IMR-90 (cell line): ENCODE measurements at regions not wholly inside any gene's neighbourhood (a gene's known extent, or its start where the extent isn't known, plus 50 kb on each side); places are given as distances from the start of the nearest gene placed in this dataset.

Source experiments
- ATAC-seq: fragments of 200-7000 bp; cut with Tn5 transposase; 2 replicates; pipeline ENCODE4 v1.9.1; 2020; ENCODE audit warnings: low read depth, mild to moderate bottlenecking, moderate library complexity
- BruUV-seq: library from RNA; stranded (reverse); fragments of 400-500 nt; replicated peaks from 2 replicates; lab custom pipeline; 2021; lab: Mats Ljungman, UMichigan
- CTCF ChIA-PET: fragments of 300-600 bp; formaldehyde crosslinking; extraction: SDS; loops from one replicate; lab custom pipeline; 2021; ENCODE audit warnings: antibody characterized with exemption; lab: Yijun Ruan, JAX
- POLR2A ChIA-PET: fragments of 300-600 bp; sonication (Branson Sonifier 250); formaldehyde crosslinking; loops from one replicate; lab custom pipeline; 2022; ENCODE audit warnings: antibody characterized with exemption; ENCODE audit not compliant: unreplicated experiment; lab: Charles Lee
- DNase-seq: peaks from one replicate; pipeline ENCODE4 v3.0.0; 2013
- H2AFZ ChIP-seq: replicated peaks from 2 replicates; pipeline ENCODE3; 2013; ENCODE audit warnings: low read length, mild to moderate bottlenecking; ENCODE audit not compliant: poor library complexity
- H2AK5ac ChIP-seq: 2 replicates; pipeline ENCODE4 v1.6.1; 2013; ENCODE audit warnings: low read depth, low read length, inconsistent platforms
- H2AK9ac ChIP-seq: replicated peaks from 2 replicates; pipeline ENCODE3; 2013; ENCODE audit warnings: mild to moderate bottlenecking, low read depth, low read length, moderate library complexity; ENCODE audit not compliant: poor library complexity
- H2BK120ac ChIP-seq: 2 replicates; pipeline ENCODE4 v1.6.1; 2013; ENCODE audit warnings: low read depth, low read length, inconsistent platforms
- H2BK15ac ChIP-seq: 3 replicates; pipeline ENCODE4 v1.6.1; 2013; ENCODE audit warnings: low read depth, low read length, inconsistent platforms
- H2BK20ac ChIP-seq: 2 replicates; pipeline ENCODE4 v1.6.1; 2013; ENCODE audit warnings: low read depth, mild to moderate bottlenecking, inconsistent platforms, low read length, moderate library complexity
- H2BK5ac ChIP-seq: 2 replicates; pipeline ENCODE4 v1.6.1; 2013; ENCODE audit warnings: mild to moderate bottlenecking, low read depth, low read length, inconsistent platforms; ENCODE audit not compliant: poor library complexity, severe bottlenecking
- H3K14ac ChIP-seq: replicated peaks from 2 replicates; pipeline ENCODE4 v1.6.1; 2013; ENCODE audit warnings: low read depth, low read length, inconsistent platforms
- H3K18ac ChIP-seq: 2 replicates; pipeline ENCODE4 v1.6.1; 2013; ENCODE audit warnings: low read depth, low read length, control low read depth
- H3K23ac ChIP-seq: 2 replicates; pipeline ENCODE4 v1.6.1; 2013; ENCODE audit warnings: low read depth, low read length, inconsistent platforms
- H3K27ac ChIP-seq: 2 replicates; pipeline ENCODE4 v1.5.1; 2013; ENCODE audit warnings: mild to moderate bottlenecking, control low read depth, low read length; ENCODE audit not compliant: insufficient read depth
- H3K27me3 ChIP-seq: 2 replicates; pipeline ENCODE4 v1.6.1; 2013; ENCODE audit warnings: low read length; ENCODE audit not compliant: control insufficient read depth, insufficient read depth
- H3K36me3 ChIP-seq: 2 replicates; pipeline ENCODE4 v1.6.1; 2013; ENCODE audit warnings: low read length, mixed read lengths; ENCODE audit not compliant: control insufficient read depth, insufficient read depth
- H3K4ac ChIP-seq: 2 replicates; pipeline ENCODE4 v1.6.1; 2013; ENCODE audit warnings: low read depth, low read length, inconsistent platforms
- H3K4me1 ChIP-seq: 2 replicates; pipeline ENCODE4 v1.6.1; 2013; ENCODE audit warnings: low read length, mixed read lengths; ENCODE audit not compliant: control insufficient read depth, insufficient read depth
- H3K4me2 ChIP-seq: 2 replicates; pipeline ENCODE4 v1.6.1; 2013; ENCODE audit warnings: low read depth, mild to moderate bottlenecking, control low read depth, low read length, moderate library complexity
- H3K4me3 ChIP-seq: 2 replicates; pipeline ENCODE4 v1.5.1; 2013; ENCODE audit warnings: low read depth, mild to moderate bottlenecking, control low read depth, low read length, moderate library complexity; ENCODE audit not compliant: insufficient read depth
- H3K56ac ChIP-seq: 2 replicates; pipeline ENCODE4 v1.6.1; 2013; ENCODE audit warnings: low read length, inconsistent platforms; ENCODE audit not compliant: insufficient read depth; ENCODE audit errors: extremely low read depth
- H3K79me1 ChIP-seq, 2 experiments: 2 replicates each; pipeline ENCODE4 v1.6.1; 2013; ENCODE audit warnings: low read length in 2 of 2, inconsistent platforms in 1 of 2, low read depth in 1 of 2
- H3K9ac ChIP-seq: 2 replicates; pipeline ENCODE4 v1.6.1; 2013; ENCODE audit warnings: low read depth, low read length, control low read depth
- H3K9me1 ChIP-seq: 2 replicates; pipeline ENCODE4 v1.6.1; 2013; ENCODE audit warnings: low read length, inconsistent platforms; ENCODE audit not compliant: insufficient read depth
- H3K9me3 ChIP-seq: 2 replicates; pipeline ENCODE4 v1.6.1; 2013; ENCODE audit warnings: low read length; ENCODE audit not compliant: control insufficient read depth, insufficient read depth
- H4K20me1 ChIP-seq: 2 replicates; pipeline ENCODE4 v1.6.1; 2013; ENCODE audit warnings: low read length, inconsistent platforms; ENCODE audit not compliant: insufficient read depth
- H4K5ac ChIP-seq: 2 replicates; pipeline ENCODE4 v1.6.1; 2013; ENCODE audit warnings: mild to moderate bottlenecking, low read depth, low read length, control low read depth
- H4K8ac ChIP-seq, 2 experiments: 2 replicates each; pipeline ENCODE4 v1.6.1; 2013; ENCODE audit warnings: low read depth in 2 of 2, low read length in 2 of 2, control low read depth in 1 of 2, inconsistent platforms in 1 of 2
- H4K91ac ChIP-seq: 2 replicates; pipeline ENCODE4 v1.6.1; 2013; ENCODE audit warnings: low read depth, low read length, inconsistent platforms; ENCODE audit not compliant: insufficient read depth
- FOS ChIP-seq: fragments of 150-350 bp; IDR thresholded peaks from 2 replicates; pipeline ENCODE4 v1.6.1; 2016; ENCODE audit warnings: low read depth, low read length
- MAFK ChIP-seq: IDR thresholded peaks from 2 replicates; pipeline ENCODE4 v1.6.1; 2012; ENCODE audit warnings: low read depth, low read length, improper control_type of control experiment
- MXI1 ChIP-seq: IDR thresholded peaks from 2 replicates; pipeline ENCODE4 v1.6.1; 2012; ENCODE audit warnings: low read depth, mild to moderate bottlenecking, low read length, moderate library complexity, borderline replicate concordance
- dilution Hi-C: fragments of 300-500 bp; cut with HindIII; formaldehyde crosslinking; loops from one replicate; pipeline ENCODE4 v1.14.3; 2018; ENCODE audit warnings: low sequenced_read_pairs; ENCODE audit not compliant: unreplicated experiment
- in situ Hi-C: fragments of 300-500 bp; cut with MboI; formaldehyde crosslinking; loops from 3 replicates; pipeline ENCODE4 v1.14.3; 2019; ENCODE audit warnings: low sequenced_read_pairs, inconsistent platforms, mixed read lengths
- intact Hi-C: fragments of 100-400 bp; cut with micrococcal nuclease; formaldehyde crosslinking; loops from 2 replicates; pipeline ENCODE4 v1.10.0; 2022

DNA sequence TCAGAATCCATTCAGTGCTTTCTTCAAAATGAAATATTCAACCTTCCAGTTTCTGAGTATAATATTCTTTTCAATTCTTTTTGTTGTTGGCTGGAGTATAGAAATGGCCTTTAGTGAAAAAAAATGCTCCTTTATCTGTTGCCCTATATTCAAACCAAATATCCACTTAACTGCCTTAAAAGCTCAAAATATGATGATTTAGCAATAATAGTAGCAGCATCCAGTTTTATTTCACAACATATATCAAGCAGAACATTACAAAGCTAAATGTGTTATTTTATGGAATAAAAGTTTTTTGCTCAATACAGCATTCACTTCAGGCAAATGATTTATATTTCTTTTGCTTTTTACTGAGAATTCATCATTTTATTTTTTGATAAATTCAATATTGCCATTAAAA is 322.4 kb upstream of the EYS start:
- in situ Hi-C loops (no loop called here), intact Hi-C loops (no loop called here)
- CTCF ChIA-PET, result no interaction called here

More for the DNA sequence above, 322.4 kb upstream of the EYS start:
- H2AFZ ChIP-seq, result no peak overlapping the region
- H4K5ac ChIP-seq, result no peak overlapping the region
- POLR2A ChIA-PET, result no interaction called here
- H4K8ac ChIP-seq, result no peak overlapping the region
- H3K36me3 ChIP-seq, result no peaks in the 10 kb centered on the region
- no peak overlapping the region for H2BK20ac ChIP-seq
- TF ChIP-seq MAFK, result peak; percentile 83
- TF ChIP-seq MXI1, result no peak
- no peak for TF ChIP-seq FOS
- H3K27me3 ChIP-seq, result no peaks in the 10 kb centered on the region
- no peak overlapping the region for H4K91ac ChIP-seq
- no peaks in the 10 kb centered on the region for H3K79me1 ChIP-seq
- H3K14ac ChIP-seq, result no peak overlapping the region
- no peak overlapping the region for H3K56ac ChIP-seq
- dilution Hi-C loops, result no loop called here
- no peak overlapping the region for H3K4me2 ChIP-seq
- H3K27ac ChIP-seq, result no peak overlapping the region
- ATAC-seq (no peak), DNase-seq (no peak)
- BruUV-seq, result no TSS peak
- no peaks in the 10 kb centered on the region for H3K9me1 ChIP-seq
- H2AK9ac ChIP-seq, result no peak overlapping the region
- H2BK120ac ChIP-seq, result no peak overlapping the region
- no peak overlapping the region for H3K9ac ChIP-seq
- no peak overlapping the region for H2BK15ac ChIP-seq
- no peak overlapping the region for H3K18ac ChIP-seq
- no peaks in the 10 kb centered on the region for H4K20me1 ChIP-seq
- no peaks in the 10 kb centered on the region for H3K4me1 ChIP-seq
- no peaks in the 10 kb centered on the region for H3K9me3 ChIP-seq
- H2BK5ac ChIP-seq, result no peak overlapping the region
- H3K4ac ChIP-seq, result no peak overlapping the region
- no peak overlapping the region for H2AK5ac ChIP-seq
- no peak overlapping the region for H3K4me3 ChIP-seq
- no peak overlapping the region for H3K23ac ChIP-seq
